ENCODE measurements at regions not wholly inside any gene's neighbourhood (a gene's known extent, or its start where the extent isn't known, plus 50 kb on each side); places are given as distances from the start of the nearest gene placed in this dataset.

GRCh38 chr1:233790662-233791371, 113.7 kb upstream of the SLC35F3 start:
- H3K9ac ChIP-seq (ENCODE audit: low read length in 3 of 3), result no peak overlapping the region
- intact Hi-C loops (cut with DNase I), result loop anchor here (10.0 kb wide), 1 partner anchor 346 kb away; no protein-coding TSS in a partner anchor
- H3K27me3 ChIP-seq (ENCODE audit: control insufficient read depth, insufficient read depth, low read length), result no peaks in the 10 kb centered on the region
- H3K4me1 ChIP-seq (ENCODE audit: control insufficient read depth in 2 of 3, insufficient read depth in 2 of 3, low read depth in 1 of 3, low read length in 3 of 3), result no peaks in the 10 kb centered on the region
- H3K27ac ChIP-seq (ENCODE audit: low read depth in 2 of 2, low read length in 2 of 2), result no peak overlapping the region
- H3K36me3 ChIP-seq (ENCODE audit: control insufficient read depth in 2 of 3, insufficient read depth in 3 of 3, low read length in 3 of 3), result no peaks in the 10 kb centered on the region
- TF ChIP-seq CTCF (IDR thresholded peaks at IDR 0.05; ENCODE audit: borderline replicate concordance, extremely low read depth, insufficient read depth), result peak; percentile 94
- H3K9me3 ChIP-seq (ENCODE audit: control insufficient read depth in 2 of 3, insufficient read depth in 1 of 3, low read length in 3 of 3), result no peaks in the 10 kb centered on the region
- DNase-seq (peak in 4 of 5 donors; percentile 40 to 79 (median 53)), FAIRE-seq (peak; percentile 80)
- no peak overlapping the region for H3K4me3 ChIP-seq (ENCODE audit: low read length in 3 of 3)

DNA sequence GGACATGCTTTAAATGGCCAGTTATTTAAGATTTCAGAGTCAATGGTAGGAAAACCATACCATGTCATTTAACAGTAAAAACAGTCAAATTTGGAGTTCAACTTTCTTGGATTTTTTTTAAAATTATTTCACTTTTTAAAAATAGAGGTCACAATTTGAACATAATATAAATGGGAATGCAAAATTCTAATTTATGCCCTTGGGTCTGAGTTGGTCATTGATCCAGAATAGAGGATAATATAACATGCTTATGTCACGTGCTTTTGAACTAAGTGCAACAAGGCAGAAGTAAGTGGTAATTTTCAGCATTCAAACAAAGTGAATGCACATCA, 113.1 kb upstream of the SLC35F3 start:
- intact Hi-C loops (cut with DNase I), result loop anchor here (10.0 kb wide), 1 partner anchor 347 kb away; no protein-coding TSS in a partner anchor
- no peaks in the 10 kb centered on the region for H3K36me3 ChIP-seq (ENCODE audit: control insufficient read depth in 2 of 3, insufficient read depth in 3 of 3, low read length in 3 of 3)
- H3K4me3 ChIP-seq (ENCODE audit: low read length in 3 of 3), result no peak overlapping the region
- no peak for DNase-seq
- no peak overlapping the region for H3K27ac ChIP-seq (ENCODE audit: low read depth in 2 of 2, low read length in 2 of 2)
- no peaks in the 10 kb centered on the region for H3K27me3 ChIP-seq (ENCODE audit: control insufficient read depth, insufficient read depth, low read length)
- H3K9ac ChIP-seq (ENCODE audit: low read length in 3 of 3), result no peak overlapping the region
- TF ChIP-seq CTCF (IDR thresholded peaks at IDR 0.05; ENCODE audit: borderline replicate concordance, extremely low read depth, insufficient read depth), result no peak
- H3K9me3 ChIP-seq (ENCODE audit: control insufficient read depth in 2 of 3, insufficient read depth in 1 of 3, low read length in 3 of 3), result no peaks in the 10 kb centered on the region
- FAIRE-seq, result no peak
- no peaks in the 10 kb centered on the region for H3K4me1 ChIP-seq (ENCODE audit: control insufficient read depth in 2 of 3, insufficient read depth in 2 of 3, low read depth in 1 of 3, low read length in 3 of 3)

DNA sequence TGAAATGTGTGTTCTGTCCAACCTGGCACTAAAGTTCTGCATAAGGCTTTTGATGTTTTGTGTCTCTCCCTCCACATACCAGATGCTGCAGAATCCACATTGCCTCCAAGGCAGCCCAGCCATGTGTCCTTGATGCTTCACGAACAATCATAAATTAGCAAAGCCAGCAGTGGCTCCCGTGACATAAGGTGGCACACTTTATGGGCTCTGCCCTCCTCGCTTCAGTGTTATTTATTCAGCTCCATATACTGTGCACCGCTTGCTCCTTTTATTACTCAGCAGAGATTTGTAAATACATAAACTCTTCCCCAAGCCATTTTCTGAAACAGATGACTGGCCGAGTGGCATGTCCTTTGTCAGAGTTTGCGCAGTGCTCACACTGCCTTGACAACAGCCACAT, 112.8 kb upstream of the SLC35F3 start:
- intact Hi-C loops (cut with DNase I), result loop anchor here (10.0 kb wide), 1 partner anchor 347 kb away; no protein-coding TSS in a partner anchor
- H3K4me1 ChIP-seq (ENCODE audit: control insufficient read depth in 2 of 3, insufficient read depth in 2 of 3, low read depth in 1 of 3, low read length in 3 of 3), result no peaks in the 10 kb centered on the region
- no peak overlapping the region for H3K9ac ChIP-seq (ENCODE audit: low read length in 3 of 3)
- peak in 3 of 5 donors; percentile 29 to 62 (median 30) for DNase-seq
- no peak overlapping the region for H3K4me3 ChIP-seq (ENCODE audit: low read length in 3 of 3)
- TF ChIP-seq CTCF (IDR thresholded peaks at IDR 0.05; ENCODE audit: borderline replicate concordance, extremely low read depth, insufficient read depth), result no peak
- no peaks in the 10 kb centered on the region for H3K27me3 ChIP-seq (ENCODE audit: control insufficient read depth, insufficient read depth, low read length)
- no peak overlapping the region for H3K27ac ChIP-seq (ENCODE audit: low read depth in 2 of 2, low read length in 2 of 2)
- no peaks in the 10 kb centered on the region for H3K9me3 ChIP-seq (ENCODE audit: control insufficient read depth in 2 of 3, insufficient read depth in 1 of 3, low read length in 3 of 3)
- FAIRE-seq, result no peak
- H3K36me3 ChIP-seq (ENCODE audit: control insufficient read depth in 2 of 3, insufficient read depth in 3 of 3, low read length in 3 of 3), result no peaks in the 10 kb centered on the region

All from kidney (tissue), 13 donors.